ENCODE measurements at regions not wholly inside any gene's neighbourhood (a gene's known extent, or its start where the extent isn't known, plus 50 kb on each side); places are given as distances from the start of the nearest gene placed in this dataset.

DNA sequence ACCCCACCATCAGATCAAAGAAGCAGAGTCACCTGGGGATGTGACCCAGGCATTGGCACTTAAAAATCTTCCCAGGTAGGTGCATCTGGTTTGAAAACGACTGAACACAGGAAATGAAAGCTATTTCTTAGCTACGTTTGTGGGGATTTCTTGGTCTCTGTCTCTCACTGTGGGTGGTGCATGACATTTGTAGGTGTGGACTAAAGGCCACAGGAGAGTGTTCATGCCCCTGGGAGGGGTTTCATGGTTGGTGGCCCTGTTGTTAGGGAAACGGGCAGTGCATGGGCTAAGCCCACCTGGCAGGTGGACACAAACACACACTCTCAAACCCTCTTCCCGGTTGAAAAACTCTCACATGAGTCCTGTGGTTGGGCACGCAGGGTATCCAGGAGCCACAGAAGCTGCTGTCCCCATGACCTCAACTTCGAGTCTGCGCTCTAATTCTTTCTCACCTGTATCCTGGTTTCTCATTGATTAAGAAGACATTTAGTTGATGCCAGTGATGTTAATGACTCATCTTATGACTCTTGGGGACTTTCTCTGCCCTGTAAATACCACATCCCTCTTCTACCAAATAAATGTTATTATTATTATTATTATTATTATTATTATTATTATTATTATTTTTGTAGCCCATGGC lies 119.4 kb downstream of the MRPS6 start:
- H3K9ac ChIP-seq (ENCODE audit: low read depth, low read length) = no peak overlapping the region
- no peaks in the 10 kb centered on the region; the same call in 1 of the 2 replicates for H3K36me3 ChIP-seq (ENCODE audit: insufficient read depth, low read length)
- peaks cover 33% of the 10 kb centered on the region; the same call in 1 of the 2 replicates for H3K4me1 ChIP-seq (ENCODE audit: insufficient read depth, low read length)
- no peaks in the 10 kb centered on the region; the same call in 1 of the 2 replicates for H3K9me3 ChIP-seq (ENCODE audit: control insufficient read depth, insufficient read depth, low read length)

DNA sequence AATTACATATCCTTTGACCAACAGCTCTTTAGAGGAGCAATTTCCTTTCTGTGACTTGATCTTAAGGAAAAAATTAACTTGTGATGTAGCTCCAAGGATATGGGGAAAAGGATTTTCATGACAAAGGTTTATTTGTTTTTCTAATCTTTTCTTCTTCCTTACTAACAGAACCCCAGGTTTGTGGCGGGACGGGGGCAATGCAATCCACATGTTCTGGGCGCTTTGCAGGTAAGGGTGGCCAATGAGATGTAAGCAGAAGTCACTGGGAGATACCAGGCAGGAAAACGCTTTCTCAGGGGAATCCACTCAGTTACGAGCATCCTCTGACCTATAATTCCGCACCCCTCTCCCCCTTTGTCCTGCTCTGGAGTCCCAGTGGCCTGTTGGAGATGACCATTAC lies 122.0 kb downstream of the MRPS6 start:
- no peaks in the 10 kb centered on the region for H3K36me3 ChIP-seq (ENCODE audit: insufficient read depth, low read length)
- H3K4me1 ChIP-seq (ENCODE audit: insufficient read depth, low read length) = peaks cover 42% of the 10 kb centered on the region
- no peak overlapping the region for H3K9ac ChIP-seq (ENCODE audit: low read depth, low read length)
- H3K9me3 ChIP-seq (ENCODE audit: control insufficient read depth, insufficient read depth, low read length) = no peaks in the 10 kb centered on the region; the same call in 1 of the 2 replicates

DNA sequence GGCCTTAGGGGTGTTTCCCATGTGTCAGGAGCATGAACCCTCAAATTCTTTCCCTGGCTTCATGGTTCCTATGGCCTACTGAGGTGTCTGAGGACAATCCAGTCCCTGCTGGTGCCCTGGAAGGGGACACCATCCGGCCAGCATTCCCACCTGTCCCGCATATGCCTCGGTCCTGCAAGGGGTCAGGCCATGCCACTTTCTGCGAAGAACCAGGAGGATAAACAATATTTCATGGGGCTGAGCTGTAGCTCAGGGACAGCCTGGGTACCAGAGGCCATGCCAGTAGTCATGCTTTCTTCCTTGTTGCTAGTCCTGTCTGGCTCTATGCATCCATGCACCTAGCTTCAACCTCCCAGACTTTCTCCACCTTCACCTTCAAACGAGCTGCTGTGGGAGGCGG lies 123.6 kb downstream of the MRPS6 start:
- Histone ChIP-seq H3K9me3 (ENCODE audit: control insufficient read depth, insufficient read depth, low read length) (no peaks in the 10 kb centered on the region; the same call in 1 of the 2 replicates), H3K9ac (ENCODE audit: low read depth, low read length) (no peak overlapping the region), H3K4me1 (ENCODE audit: insufficient read depth, low read length) (peaks cover 35% of the 10 kb centered on the region), H3K36me3 (ENCODE audit: insufficient read depth, low read length) (no peaks in the 10 kb centered on the region)

DNA sequence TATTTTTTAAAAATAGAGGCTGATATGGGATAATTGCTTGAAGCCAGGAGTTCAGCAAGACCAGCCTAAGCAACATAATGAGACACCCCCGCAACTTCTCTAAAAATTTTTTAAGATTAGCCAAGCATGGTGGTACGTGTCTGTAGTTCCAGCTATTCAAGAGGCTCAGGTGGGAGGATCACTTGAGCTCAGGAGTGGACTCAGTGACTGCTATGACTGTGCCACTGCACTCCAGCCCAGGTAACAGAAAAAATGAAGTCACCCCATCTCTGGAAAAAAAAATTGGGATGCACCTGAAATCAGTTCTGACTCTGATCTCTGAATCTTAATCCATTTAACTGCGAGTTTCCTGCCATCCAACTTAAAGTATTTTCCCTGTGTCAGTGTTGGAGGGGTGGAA lies 124.2 kb downstream of the MRPS6 start:
- no peaks in the 10 kb centered on the region; the same call in 1 of the 2 replicates for H3K9me3 ChIP-seq (ENCODE audit: control insufficient read depth, insufficient read depth, low read length)
- no peaks in the 10 kb centered on the region for H3K36me3 ChIP-seq (ENCODE audit: insufficient read depth, low read length)
- H3K4me1 ChIP-seq (ENCODE audit: insufficient read depth, low read length) = peaks cover 35% of the 10 kb centered on the region

DNA sequence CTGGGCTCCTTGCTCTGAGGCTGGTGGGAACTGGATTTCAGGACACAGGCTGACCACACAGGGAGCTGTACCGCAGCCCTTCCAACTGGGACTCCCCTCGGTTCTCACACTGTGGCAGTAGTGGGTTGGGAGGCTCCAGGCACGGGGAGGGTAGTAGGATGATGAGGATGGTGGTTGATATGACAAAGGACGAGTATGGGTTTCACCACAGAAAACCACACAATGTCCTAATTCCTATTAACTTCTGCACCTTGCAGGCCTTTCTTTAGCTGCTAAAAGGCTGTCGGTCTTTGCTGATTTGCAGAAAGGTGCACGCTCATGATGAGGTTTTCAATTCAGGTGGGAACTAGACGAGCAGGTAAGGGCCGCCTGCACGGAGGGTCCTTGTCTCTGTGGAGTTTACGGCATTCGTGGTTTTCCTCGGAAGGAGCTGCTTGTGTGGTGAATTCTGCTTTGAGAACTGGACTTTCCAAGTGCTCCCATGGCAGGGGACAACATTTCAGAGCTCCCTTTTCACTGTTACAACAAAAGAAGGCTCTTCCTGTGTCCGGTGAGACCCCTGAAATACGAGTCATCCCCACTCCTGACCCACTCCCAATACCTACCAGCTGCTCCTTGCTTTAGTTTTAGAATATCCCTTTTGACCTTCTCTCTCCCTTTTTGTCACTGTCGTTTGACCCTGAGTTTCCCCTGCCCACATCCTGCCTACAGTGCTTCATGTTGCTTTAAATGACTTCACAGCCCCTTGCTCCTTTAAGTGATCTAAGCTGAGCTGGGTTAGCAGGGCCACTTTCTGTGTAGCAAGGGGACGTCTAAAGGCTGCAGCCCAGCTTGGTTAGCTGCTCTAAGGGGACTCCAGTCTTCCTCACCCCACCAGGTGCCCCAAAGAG lies 125.1 kb downstream of the MRPS6 start:
- peaks cover 41% of the 10 kb centered on the region for H3K4me1 ChIP-seq (ENCODE audit: insufficient read depth, low read length)
- no peak overlapping the region for H3K9ac ChIP-seq (ENCODE audit: low read depth, low read length)
- no peaks in the 10 kb centered on the region; the same call in 1 of the 2 replicates for H3K9me3 ChIP-seq (ENCODE audit: control insufficient read depth, insufficient read depth, low read length)
- no peaks in the 10 kb centered on the region for H3K36me3 ChIP-seq (ENCODE audit: insufficient read depth, low read length)

More for the DNA sequence above, 124.2 kb downstream of the MRPS6 start:
- H3K9ac ChIP-seq (ENCODE audit: low read depth, low read length) = no peak overlapping the region

DNA sequence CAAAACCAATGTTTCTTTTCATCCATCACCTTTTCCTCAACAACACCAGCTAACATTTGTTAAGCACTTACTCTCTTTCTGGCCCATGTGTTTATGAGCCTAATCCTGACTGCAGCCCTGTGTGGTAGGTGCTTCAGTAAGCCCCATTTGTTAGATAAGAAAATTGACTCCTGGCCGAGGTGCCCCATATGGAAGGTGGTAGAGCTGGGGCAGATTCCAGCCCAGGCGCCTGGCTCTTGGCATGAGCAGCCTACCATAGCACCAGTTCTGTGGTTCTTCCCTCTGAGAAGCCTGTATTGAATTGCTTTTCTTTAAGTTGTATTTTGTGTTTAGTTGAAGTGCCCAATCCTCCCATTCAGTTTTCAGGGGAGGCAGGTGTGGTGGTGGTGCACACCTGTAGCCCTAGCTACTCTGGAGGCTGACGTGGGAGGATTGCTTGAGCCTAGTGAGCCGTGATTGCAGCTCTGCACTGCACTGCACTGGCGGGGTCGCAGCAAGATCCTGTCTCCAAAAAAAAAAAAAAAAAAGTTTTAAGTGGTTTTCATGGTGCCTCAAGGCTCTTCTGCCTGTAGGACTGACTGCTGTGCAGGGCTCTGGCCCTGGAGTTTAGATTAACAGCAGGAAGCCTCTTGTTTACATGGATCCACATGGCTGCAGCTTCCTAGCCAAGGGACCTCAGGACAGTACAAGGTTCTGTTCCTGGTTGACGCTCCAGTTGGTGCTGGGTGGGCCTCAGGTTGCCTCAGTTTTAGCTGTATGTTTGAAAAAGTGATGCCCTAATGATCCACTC lies 125.9 kb downstream of the MRPS6 start:
- Histone ChIP-seq H3K4me1 (ENCODE audit: insufficient read depth, low read length) (peaks cover 44% of the 10 kb centered on the region), H3K9ac (ENCODE audit: low read depth, low read length) (no peak overlapping the region), H3K36me3 (ENCODE audit: insufficient read depth, low read length) (no peaks in the 10 kb centered on the region), H3K9me3 (ENCODE audit: control insufficient read depth, insufficient read depth, low read length) (no peaks in the 10 kb centered on the region)

DNA sequence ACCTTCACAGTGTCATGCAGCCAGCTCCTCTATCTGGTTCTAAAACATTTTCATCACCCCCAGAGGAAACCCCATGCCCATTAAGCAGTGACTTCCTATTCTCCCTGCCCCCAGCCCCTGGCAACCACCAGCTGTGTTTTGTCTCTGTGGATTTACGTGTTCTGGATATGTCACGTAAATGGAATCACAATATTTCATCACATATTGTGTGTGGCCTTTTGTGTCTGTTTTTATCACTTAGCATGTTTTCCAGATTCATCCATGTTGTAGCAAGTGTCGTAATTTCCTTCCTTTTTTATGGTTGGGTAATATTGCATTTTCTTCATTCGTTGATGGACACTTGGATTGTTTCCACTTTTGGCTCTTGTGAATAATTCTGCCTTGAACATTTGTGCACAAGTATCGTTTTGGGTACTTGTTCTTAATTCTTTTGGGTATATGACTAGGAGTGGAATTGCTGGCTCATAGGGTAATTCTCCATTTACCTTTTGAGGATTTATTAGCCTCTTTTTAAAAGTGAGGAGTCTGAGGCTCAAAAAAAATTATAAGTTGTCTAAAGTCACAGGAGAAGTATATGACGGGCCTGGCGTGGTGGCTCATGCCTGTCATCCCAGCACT lies 127.0 kb downstream of the MRPS6 start:
- no peaks in the 10 kb centered on the region for H3K9me3 ChIP-seq (ENCODE audit: control insufficient read depth, insufficient read depth, low read length)
- H3K4me1 ChIP-seq (ENCODE audit: insufficient read depth, low read length) = peaks cover 42% of the 10 kb centered on the region
- no peak overlapping the region for H3K9ac ChIP-seq (ENCODE audit: low read depth, low read length)
- H3K36me3 ChIP-seq (ENCODE audit: insufficient read depth, low read length) = no peaks in the 10 kb centered on the region

DNA sequence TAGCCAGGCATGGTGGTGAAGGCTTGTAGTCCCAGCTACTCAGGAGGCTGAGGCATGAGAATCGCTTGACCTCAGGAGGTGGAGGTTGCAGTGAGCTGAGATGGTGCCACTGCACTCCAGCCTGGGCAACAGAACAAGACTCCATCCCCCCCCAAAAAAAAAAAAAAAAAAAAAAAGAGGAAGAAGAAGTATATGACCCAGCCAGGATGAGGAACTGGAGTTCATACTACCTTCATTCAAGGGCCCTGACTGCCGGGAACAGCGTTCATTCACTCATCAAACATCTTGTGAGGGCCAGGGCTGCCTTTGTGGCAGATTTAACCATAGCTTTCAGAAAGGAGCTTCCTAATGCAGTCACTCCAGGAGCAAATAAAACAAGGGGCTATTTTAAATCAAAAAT lies 127.6 kb downstream of the MRPS6 start:
- peaks cover 39% of the 10 kb centered on the region for H3K4me1 ChIP-seq (ENCODE audit: insufficient read depth, low read length)
- no peaks in the 10 kb centered on the region for H3K36me3 ChIP-seq (ENCODE audit: insufficient read depth, low read length)
- no peaks in the 10 kb centered on the region for H3K9me3 ChIP-seq (ENCODE audit: control insufficient read depth, insufficient read depth, low read length)
- H3K9ac ChIP-seq (ENCODE audit: low read depth, low read length) = peak overlapping the region; percentile 80; the same call in 1 of the 2 replicates

DNA sequence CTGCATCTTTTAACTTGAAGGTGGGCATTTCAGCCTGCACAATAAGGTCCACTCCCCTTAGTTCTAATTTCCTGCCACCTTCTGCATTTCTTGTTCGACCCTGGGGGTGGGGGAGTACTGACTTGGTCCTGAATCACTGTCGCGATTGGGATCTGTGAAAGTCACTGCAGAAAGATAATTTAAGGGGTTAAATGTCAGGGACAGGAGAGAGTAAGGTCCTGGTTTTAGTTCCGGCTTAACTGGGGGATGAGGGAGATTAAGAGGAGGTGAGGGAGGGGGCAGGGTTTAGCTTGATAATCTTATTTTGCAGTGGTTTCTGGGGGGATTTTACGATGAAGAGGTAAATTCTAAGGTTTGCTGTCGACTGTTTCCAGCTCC lies 128.1 kb downstream of the MRPS6 start:
- Histone ChIP-seq H3K9me3 (ENCODE audit: control insufficient read depth, insufficient read depth, low read length) (no peaks in the 10 kb centered on the region), H3K4me1 (ENCODE audit: insufficient read depth, low read length) (peaks cover 36% of the 10 kb centered on the region), H3K9ac (ENCODE audit: low read depth, low read length) (peak overlapping the region; percentile 80), H3K36me3 (ENCODE audit: insufficient read depth, low read length) (no peaks in the 10 kb centered on the region)

DNA sequence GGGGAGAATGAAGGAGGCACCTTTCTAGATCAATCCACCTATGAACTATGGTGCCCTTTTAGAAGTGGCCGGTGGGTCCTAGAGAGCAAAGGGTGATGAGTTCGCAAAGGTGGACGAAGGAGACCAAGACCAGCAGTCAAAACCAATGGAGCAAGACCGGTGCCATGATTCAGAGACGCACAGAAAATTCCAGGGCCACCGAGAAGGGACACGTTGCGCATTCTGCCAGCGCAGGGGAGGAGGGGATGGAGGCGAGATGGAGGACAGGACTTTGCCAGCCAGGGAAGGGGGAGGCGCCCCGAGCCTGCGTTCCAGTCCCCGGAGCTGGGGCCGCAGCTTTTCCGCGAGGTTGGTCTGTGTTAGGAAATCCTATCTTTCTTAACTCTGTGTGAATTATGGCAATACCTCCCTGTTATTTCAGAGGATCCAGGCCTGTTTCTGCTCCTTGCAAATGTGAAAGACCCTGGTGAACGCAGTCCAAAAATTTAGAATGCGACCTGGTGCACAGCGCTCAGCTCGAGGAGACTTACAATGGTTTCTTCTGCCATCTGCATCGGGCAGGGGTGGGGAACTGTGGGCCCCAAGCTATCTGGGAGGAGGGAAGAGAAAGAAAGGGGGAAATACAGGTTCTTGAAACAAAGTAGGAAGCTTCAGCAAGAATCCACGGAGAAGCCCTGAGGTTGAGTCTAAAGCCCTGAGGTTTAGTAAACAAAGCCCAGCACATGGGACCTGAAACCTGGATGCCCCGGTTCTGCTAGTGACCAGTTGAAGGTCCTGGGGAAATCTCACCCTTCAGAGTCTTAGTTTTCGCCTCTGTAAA lies 129.4 kb downstream of the MRPS6 start:
- H3K9ac ChIP-seq (ENCODE audit: low read depth, low read length) = peak overlapping the region; percentile 80

DNA sequence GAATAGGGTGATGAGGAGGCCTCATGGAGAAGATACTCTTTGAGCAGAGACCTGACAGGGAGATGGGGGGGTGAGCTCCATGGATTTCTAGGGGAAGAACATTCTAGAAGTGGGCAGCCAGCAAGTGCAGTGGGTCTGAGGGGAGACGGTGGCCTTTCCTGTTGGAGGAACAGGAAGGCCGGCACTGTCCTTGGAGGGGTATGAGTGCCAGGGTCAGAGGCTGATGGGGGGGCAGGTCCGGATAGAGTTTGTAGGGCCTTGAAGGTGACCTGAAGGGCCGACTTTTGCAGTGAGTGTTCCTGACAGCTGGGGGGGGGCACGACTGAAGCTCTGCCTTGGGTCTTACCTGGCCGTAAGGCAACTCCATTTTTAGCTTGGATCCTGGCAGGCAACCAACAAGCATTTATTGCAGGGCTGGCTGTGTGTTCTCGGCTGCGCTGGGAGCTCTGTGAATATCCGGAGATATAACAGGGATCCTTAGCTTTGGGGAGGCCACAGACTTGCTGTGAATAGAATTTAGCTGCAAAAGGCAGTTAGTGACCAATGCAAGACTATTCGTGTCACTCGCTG lies 130.6 kb downstream of the MRPS6 start:
- Histone ChIP-seq H3K36me3 (ENCODE audit: insufficient read depth, low read length) (no peaks in the 10 kb centered on the region), H3K4me1 (ENCODE audit: insufficient read depth, low read length) (peaks cover 21% of the 10 kb centered on the region), H3K9ac (ENCODE audit: low read depth, low read length) (no peak overlapping the region), H3K9me3 (ENCODE audit: control insufficient read depth, insufficient read depth, low read length) (no peaks in the 10 kb centered on the region)

More for the DNA sequence above, 129.4 kb downstream of the MRPS6 start:
- H3K4me1 ChIP-seq (ENCODE audit: insufficient read depth, low read length) = peaks cover 32% of the 10 kb centered on the region
- no peaks in the 10 kb centered on the region for H3K36me3 ChIP-seq (ENCODE audit: insufficient read depth, low read length)
- no peaks in the 10 kb centered on the region for H3K9me3 ChIP-seq (ENCODE audit: control insufficient read depth, insufficient read depth, low read length)

DNA sequence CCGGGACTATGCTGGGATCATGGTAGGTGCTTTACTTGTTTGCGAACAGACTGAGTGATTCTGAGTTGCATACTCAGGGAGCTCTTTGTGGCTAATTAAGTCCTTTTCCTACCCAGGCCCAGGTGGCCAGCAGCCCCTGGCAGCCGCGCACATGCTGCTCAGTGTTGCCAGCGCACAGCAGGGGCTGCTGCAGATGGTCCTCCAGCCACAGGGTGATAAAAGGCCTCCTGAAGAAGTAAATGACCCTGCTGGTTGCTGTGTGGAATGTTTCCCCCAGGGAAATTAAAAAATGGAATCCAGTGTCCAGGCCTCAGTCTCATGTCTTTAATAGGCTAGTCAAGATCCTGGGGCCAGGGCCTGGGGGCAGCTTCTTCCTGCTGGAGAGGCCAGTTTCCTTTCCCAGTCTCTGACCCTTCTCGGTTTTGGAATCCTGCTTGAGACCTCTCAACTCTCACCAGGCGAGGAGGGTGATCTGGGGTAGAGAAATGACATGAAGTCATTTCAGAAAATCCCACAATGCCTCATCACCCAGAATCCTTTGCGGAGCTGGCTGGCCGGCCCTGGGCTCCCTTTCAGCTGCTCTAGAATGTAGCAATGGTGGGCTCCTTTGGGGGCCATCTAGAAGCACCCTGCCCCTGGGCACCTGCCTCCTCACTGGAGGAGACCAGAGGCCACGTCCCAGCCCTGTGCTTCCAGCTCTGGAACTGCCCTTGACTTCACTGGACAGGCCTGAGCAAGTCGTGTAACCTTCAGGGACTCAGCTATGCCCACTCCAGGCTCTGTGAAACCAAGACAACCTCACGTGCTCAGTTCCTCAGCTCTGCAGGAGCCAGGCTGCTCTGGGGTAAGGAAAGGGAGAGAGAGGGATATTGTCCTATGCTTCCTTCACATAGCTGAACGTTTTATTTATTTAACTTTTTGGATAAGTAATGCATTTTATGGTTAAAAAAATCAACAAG lies 131.4 kb downstream of the MRPS6 start:
- Histone ChIP-seq H3K9me3 (ENCODE audit: control insufficient read depth, insufficient read depth, low read length) (no peaks in the 10 kb centered on the region), H3K4me1 (ENCODE audit: insufficient read depth, low read length) (peaks cover 18% of the 10 kb centered on the region), H3K9ac (ENCODE audit: low read depth, low read length) (no peak overlapping the region), H3K36me3 (ENCODE audit: insufficient read depth, low read length) (no peaks in the 10 kb centered on the region)

All from ES-I3 (cell line).